HG02642 (cell line): ENCODE measurements at regions not wholly inside any gene's neighbourhood (a gene's known extent, or its start where the extent isn't known, plus 50 kb on each side); places are given as distances from the start of the nearest gene placed in this dataset.
"Not testable (repeated sequence)": the region's sequence is repeated elsewhere in the genome, so short reads cannot be mapped to it uniquely, and the experiment has no call there.

Experiments used
- ATAC-seq: cut with Tn5 transposase; IDR thresholded peaks from one replicate; pipeline ENCODE4 v1.9.1; 2021; ENCODE audit warnings: mild to moderate bottlenecking; ENCODE audit not compliant: unreplicated experiment, poor library complexity

DNA sequence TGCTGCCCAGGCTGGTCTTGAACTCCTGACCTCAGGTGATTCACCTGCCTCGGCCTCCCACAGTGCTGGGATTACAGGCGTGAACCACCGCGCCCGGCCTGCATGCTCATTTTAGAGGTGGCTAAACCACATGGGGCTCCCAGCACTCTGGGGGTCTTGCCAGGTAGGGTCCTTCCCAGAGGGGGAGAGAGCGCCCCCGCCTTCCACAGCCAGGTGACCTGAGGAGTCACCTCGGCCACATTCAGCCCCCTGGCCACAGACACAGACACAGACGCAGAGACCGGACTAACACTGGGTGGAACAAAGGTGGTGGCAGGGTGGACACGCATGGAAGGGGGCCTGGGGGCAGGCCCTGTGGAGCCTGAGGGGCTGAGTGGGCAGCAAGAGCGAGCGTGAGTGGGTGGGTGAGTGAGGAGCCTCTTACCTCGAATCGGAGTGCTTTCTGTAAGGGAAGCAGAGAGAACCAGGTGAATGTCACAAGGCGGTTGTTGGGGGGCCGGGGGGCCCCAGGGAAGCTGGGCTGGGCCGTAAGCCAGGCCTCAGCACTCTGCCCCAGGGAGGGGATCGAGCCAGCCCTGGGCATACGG lies 80.1 kb downstream of the PTPRS start:
- no peak for ATAC-seq

DNA sequence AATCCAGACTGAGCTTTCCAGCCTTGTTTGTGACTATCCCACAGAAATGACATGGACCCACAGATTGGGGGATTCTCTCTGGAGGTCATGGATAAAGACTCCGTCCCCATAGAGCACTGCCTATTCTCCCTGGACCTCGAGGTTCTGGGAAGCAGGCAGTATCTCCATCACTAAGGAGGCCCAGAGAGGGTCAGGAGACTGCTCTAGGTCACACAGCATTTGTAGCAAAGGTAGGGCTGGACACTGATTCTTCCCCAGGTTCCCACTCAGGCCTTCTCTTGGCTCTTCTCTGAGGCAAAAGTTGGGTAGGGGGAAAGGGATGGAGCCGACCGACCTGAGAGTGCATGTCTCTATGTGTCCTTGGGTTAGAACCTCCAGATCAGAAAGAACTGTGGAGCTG lies 80.9 kb downstream of the PTPRS start:
- ATAC-seq: no peak

DNA sequence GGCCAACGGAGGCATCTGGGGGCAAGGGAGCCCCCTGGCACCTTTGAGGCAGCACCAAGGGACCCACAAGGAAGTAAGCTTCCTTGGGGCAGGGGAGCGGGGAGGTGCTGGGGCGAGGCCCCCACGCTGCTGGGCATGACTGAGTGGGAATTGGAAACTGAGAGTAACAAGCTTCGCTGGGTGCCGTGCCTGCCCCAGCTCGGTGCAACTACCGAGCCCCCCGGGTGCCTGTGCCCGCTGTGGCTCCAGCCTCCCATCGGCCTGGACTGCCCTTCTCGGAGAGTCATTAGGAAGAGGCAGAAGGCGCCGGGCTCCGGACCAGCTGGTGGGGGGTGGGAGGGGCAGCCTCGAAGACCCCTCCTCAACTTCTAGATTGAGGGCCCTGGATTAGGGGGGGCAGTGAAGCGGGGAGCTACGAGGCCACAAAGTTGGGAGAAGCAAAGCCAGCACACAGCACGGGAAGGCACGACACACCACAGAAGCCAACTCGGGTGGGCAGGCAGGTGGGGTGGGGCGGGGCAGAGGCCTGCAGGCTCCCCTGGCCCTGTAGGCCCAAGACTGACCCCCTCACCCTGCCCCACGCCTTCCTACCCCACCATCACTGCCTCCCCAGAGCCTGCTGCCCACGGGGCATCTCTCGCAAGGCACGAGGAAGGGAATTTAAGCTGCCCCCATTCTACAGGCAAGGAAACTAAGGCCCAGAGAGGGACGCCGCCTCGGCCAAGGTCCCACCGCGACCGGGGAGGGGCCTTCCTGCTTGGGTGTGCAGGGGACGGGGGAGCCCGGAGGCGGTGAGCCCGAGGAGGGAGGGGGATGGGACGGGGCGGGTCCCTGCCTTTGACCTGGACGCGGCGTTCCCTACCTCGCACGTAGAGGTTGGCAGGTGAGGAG lies 83.2 kb downstream of the PTPRS start:
- ATAC-seq: no peak

DNA sequence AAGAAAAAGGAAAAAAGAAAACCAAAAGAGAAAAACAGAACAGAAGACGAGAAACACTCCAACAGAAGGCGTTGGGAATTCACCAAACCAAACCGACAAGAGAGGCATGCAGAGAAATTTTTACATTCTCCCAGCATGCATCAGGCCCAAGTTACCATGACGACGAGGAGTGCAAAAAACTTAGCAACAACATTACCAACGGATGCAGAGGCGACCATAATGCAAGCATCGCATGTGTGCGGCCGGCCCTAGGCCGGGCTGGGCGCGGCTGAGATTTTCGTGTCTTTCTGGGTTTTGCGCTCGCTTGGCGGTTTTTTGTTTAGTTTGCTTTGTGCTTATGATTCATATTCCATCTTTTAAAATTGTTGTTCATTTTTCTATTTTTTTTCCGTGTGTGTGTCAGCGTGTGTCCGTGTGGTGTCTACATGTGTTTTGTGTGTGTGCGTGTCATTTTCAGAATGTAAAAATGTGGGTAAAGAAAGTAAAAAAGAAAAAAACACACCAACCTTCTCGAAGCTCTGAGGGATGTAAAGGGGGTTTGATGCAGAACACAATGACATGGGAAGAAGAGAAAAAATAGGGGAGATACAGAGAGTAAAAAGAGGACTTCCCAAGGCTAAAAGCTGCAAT lies 84.9 kb downstream of the PTPRS start:
- ATAC-seq: no peak

DNA sequence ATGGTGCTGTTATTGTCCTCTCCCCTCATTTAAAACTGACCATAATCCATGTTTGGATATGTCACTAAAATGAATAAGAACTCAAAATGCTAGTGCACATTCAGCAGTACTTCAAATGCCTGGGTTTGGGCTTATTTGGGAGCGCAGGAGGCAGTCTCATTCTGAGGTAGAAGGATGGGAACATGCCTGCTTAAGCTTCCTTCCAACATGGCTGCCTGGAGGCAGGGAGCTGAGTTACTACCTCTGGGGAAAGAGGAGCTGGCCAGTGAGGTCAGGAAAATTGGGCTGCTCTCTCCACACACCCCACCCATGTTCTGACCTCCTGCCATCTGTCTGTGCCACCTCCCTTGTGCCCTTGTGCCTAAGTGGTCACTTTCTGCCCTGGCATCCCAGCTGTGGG lies 85.7 kb downstream of the PTPRS start:
- no peak for ATAC-seq

DNA sequence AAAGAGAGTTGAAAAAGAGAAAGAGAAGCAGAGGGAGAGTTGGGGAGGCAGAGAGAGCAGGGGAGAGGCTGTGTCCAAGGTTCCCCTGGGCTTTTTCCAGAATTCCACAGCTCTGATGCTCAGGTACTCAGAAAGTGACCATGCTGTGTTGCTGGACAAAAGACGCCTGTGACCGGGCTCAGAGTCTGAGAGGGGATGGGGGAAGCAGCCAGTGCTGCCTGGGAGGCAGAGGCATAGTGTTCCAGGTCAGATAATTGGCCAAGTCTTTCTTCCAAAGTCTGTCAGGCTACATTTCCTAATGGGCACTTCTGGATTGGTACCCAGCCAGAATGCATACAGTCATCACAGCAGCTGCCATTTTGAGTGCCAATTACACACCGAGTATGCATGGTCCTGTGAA lies 86.1 kb downstream of the PTPRS start:
- no peak for ATAC-seq

DNA sequence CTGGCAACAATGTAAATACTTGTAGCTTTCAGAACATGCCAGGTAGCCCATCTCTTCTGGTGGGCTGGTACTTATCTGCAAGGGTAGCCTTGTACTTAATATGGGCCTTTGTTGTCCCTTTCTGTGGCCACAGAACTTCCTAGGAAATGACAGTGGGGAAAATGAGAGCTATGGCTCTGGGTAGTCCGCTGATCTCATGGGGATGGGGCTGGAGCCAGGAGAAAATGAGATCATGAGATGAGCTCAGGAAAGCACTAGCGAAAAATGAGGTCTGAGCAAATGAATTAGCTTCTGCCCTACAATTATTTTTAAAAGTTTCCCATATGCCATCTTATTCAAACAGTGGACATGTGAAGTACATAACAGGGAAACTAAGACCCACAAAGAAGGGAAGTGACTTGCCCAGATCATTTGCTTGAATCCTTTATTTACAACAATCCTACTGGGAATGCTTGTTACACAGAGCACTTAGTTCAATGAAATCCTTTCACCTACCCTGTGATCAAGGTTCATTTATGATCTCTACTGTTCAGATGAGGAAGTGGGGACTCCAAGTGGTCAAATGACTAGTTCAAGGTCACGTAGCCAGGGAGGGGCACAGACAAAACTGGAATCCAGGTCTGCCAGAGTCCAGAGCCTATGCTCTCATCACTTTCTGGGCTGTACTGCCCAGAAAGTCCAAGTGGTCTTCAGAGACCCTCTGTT lies 87.1 kb downstream of the PTPRS start:
- no peak for ATAC-seq

DNA sequence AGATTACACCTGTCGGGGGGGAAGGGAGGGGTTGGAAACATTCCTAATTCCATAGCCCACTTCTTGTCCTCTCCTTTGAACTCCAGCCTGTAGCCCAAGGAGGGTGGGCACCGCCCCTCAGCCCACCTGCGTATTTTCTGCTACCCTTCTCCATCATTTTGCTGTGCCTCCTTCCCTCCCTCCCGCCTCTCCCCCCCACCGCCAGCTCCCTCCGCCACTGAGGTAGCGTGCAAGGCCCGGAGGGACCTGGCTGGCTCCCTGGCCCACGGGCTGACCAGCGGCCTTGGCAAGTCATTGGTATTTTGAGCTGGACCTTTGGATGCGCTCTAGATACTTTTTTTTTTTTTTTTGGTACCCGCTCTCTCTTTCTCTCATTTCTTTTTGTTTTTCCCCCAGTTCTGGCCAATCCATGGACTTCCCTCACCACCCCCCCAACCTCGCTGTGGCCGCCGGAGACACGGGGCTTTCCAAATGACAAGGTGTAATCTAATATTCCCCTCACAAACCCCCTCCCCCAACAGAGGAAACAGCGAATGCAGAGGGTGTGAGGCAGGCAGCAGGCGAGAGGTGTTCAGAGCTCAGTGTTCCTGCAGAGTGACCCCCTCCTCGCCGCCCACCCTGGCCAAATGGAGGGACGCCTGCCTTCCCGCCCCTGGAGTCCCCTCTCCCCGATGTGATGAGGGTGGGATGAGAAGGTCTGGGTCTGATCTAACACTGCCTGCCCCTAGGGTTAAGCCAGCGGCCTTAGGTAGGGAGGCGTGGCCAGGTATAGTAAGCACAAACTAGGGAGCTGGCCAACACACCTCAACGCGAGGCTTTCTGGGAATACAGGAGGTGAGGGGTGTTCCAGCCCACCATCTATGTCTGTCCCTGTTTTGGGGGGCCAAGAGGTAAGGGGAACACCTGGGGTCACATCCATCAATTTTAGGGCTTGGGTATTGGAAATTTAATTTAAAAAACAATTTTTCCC lies 89.2 kb downstream of the PTPRS start:
- no peak for ATAC-seq

DNA sequence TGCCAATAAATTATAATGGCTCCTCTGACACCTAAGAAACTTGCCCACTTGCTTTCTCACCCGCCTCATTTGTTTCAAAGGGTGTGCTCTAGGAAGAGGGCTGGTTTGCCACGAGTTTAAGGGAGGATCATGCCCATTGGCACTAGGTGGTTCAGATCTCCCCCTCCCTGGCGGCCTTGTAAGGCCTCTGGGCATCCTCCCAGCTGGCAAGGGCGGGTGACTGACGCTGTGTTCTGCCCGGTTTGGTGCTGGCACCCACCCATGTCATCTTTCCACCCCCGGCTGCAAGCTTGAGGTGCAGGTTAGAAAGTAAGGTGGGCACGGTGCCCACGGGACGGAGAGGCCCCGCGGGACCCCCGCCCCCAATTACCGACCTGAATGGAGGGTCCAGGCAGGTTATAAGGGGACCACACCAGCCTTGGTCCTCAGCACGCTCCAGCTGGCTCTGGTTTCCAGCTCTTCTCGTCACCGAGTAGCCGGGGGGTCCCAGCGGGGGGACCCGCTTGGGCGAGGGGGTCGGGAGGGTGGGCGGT lies 90.4 kb downstream of the PTPRS start:
- no peak for ATAC-seq

DNA sequence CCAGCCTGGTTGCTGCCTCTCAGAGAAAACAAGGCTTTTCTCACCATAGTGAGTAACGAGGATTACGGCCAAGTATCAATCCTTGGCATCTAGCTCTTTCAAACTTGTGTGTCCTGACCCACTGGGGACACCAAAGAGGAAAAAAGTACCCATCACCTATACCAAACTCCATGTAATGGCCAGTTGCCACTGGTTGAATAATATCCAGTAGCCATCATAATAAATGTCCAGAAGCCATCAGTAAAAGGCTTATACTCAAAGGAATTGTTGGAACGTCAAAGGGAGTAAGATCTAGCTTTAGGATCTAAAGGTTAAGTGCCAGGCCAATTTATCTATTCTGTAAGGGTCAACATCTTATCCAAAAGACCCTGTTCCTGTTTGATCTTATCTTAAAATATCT lies 91.1 kb downstream of the PTPRS start:
- ATAC-seq: no peak

DNA sequence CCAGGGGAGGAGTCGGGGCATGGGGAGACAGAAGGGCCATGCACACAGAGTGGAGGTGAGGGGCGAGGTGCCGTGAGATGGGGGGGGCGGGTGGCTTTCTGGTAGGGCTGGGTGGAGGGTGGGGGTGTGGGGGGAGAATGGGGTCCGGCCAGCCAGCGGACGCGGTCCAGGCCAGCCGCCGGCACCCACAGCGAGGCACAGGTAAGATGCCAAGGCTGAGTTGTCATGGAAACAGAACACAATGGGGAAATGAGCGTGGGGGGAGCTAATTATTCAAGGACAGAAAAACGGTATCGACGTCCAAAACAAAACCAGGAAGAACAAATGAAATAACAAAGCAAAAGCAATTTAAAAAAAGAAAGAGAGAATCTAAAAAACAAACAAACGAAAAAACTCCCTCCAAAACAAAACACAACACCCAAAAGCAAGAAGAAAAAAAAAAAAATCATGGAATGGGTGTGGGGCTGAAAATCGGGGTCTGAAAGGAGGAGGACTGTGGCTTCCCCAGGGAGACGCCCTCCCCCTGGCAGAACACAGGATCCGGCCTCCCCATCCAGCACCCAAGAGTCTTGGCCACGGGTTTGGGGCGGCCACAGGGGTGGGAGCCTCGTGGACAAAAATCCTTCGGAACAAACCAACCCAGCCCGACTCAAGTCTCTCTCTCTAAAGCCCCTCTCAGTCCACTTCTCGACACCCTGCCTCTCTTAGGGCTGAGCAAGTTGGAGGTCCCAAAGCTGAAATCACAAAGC lies 92.5 kb downstream of the PTPRS start:
- ATAC-seq: no peak

DNA sequence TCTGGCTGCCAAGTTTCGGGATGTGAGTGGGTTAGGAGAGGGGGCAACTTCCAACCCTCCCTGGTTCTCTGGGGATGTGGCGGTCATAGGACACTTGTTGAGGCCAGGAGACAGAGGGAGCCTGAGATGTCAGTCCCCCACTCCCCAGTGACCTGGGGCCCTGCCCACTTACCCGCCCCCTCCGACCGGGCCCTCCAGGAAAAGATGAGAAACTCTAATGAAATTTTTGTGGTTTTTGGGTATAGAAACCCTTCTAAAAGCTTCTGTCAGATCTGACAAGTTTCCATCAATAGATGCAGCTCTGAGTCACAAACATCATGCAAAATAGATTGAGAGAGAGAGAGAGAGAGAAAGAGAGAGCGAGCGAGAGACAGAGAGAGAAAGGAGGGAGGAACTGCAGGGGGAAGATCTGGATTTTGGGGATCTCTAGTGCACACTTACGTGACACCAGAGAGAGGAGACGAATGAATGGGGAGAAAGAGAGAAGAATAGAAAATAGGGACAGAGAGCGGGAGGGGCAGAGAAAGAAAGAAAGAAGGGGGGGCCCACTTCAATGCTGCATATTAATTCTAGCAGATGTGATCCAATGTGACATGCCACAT lies 94.0 kb downstream of the PTPRS start:
- no peak for ATAC-seq

DNA sequence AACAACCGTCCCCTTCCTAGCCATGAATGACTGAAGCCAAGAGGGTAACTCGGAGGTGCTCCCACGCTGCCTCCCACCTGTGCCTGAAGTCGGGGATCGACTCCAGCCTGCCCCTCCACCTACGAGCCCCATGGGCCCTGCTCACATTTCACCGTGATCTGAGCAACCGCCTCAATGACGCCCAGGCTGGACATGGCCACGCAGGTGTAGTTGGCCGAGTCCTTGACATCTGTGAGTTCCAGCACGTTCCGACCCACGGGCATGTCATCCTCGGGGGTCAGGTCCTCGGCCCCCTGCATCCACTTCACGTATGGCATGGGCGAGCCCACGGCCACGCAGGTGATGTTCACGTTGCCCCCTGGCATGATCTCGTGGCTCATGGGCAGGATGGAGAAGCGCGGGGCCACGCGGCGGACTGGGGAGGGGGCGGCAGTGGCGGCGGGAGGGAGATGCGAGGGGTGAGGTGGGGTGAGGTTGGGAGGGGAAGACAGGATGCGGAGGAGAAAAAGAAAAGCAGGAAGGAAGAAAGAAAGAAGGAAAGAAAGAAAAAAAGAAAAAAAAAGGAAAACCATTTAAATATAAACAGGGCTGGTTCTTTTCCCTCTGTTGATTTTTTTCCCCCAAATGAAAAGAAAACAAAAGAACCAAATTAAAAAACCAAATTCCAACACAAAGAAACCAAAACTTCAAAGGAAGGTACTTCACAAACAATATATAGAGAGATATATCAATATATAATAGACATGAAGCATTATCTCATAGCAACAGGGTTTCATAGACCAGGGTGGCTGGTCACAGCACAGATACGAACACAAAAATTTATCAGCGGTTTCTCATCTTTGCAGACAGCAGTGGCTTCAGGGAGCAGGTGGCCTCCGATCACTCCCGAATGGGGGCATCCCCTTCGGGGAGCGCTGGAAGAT lies 94.7 kb downstream of the PTPRS start:
- no peak for ATAC-seq

DNA sequence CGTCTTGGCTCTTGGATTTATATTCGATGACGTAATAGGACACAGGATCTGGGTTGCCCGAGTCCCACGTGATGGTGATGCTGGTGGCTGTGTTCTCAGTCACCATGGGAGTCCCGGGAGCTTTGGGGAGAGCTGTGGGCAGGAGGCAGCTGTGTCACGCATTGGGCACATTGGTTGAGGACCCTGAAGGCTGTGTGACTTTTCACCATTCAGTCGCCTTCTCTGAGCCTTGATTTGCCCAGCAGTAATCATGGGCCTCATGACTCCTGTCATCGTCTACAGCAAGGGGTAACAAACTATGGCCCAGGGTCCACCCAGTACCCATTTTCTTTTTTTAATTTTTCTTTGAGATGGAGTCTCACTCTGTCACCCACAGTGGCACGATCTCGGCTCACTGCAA lies 96.3 kb downstream of the PTPRS start:
- ATAC-seq: no peak

DNA sequence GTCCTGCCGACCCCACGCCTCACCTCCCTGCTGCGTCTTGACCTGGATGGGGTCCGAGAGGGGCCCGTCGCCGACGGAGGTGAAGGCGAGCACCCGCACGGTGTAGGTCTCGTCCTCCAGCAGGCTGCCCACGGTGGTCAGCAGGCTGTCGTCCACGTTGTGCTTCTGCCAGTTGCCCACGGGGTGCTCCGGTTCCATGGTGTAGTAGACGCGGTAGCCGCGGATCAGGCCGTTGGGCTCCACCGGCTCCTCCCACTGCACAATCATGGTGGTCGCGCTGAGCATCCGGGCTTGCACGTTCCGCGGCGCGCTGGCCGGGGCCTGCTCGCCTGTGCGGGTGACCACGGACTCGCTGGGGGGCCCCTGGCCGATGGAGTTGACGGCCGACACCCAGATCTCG lies 96.7 kb downstream of the PTPRS start:
- no peak for ATAC-seq

DNA sequence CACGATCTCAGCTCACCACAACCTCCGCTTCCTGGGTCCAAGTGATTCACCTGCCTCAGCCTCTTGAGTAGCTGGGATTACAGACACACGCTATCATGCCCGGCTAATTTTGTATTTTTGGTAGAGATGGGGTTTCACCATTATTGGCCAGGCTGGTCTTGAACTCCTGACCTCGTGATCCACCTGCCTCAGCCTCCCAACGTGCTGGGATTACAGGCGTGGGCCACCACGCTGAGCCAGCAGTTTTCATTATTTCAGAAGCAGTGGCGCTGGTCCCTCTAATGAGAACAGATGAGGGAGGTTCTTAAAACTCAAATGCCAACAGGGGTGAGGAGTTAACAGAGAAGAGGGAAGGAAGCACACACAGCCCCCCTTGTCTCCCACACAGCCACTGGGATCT lies 98.7 kb downstream of the PTPRS start:
- ATAC-seq: not testable (repeated sequence)

DNA sequence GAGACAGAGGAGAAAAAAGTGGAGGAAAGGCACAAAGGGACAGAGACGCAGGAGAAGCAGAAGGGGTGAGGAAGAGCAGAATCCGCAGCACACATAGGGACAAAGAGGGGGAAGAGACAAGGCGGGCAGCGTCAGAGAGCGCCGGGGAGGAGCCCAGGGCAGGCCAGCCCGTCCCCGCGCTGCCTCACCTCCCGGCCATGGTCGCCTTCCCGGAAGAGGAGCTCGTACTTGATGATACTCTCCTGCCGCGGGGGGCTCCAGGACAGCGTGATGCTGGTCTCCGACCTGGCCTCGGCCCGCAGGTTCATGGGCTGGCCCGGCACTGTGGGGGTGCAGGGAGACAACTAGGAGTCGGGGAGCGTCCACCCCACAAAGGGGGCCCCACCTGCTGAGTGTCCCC lies 100.6 kb downstream of the PTPRS start:
- no peak for ATAC-seq
